HFF-Myc (cell line): ENCODE measurements at regions not wholly inside any gene's neighbourhood (a gene's known extent, or its start where the extent isn't known, plus 50 kb on each side); places are given as distances from the start of the nearest gene placed in this dataset.

ENCODE experiments used
- DNase-seq: peaks from one replicate; pipeline ENCODE4 v3.0.0-alpha.2; 2011; ENCODE audit warnings: low read depth; ENCODE audit errors: extremely low read depth
- H3K4me3 ChIP-seq: replicated peaks from 2 replicates; pipeline ENCODE4 v1.5.1; 2011; ENCODE audit warnings: low read depth, mild to moderate bottlenecking, control low read depth, low read length
- TF ChIP-seq, protein P1 (sequence below): IDR thresholded peaks from 2 replicates; pipeline ENCODE4 v1.5.1; 2012; ENCODE audit warnings: mild to moderate bottlenecking, low read depth, low read length, control low read depth; ENCODE audit errors: missing control alignments

DNA sequence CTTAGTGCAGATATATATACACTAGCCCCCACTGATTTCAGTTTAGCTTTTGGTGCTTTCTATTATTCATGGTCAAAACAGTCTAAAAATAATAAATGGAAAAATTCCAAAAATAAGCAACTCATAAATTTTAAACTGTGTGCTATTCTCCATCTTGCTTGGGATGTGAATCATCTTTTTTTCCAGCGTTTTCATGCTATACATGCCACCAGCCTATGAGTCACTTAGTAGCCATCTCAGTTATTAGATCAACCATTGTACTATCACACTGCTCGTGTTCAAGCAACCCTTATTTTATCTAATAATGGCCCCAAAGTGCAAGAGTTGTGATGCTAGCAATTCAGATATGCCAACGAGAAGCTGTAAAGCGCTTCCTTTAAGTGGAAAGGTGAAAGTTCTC is 73.9 kb upstream of the KRR1 start:
- DNase-seq = peak; percentile 59
- TF ChIP-seq, protein P1, sequence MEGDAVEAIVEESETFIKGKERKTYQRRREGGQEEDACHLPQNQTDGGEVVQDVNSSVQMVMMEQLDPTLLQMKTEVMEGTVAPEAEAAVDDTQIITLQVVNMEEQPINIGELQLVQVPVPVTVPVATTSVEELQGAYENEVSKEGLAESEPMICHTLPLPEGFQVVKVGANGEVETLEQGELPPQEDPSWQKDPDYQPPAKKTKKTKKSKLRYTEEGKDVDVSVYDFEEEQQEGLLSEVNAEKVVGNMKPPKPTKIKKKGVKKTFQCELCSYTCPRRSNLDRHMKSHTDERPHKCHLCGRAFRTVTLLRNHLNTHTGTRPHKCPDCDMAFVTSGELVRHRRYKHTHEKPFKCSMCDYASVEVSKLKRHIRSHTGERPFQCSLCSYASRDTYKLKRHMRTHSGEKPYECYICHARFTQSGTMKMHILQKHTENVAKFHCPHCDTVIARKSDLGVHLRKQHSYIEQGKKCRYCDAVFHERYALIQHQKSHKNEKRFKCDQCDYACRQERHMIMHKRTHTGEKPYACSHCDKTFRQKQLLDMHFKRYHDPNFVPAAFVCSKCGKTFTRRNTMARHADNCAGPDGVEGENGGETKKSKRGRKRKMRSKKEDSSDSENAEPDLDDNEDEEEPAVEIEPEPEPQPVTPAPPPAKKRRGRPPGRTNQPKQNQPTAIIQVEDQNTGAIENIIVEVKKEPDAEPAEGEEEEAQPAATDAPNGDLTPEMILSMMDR = no peak
- no peak overlapping the region for H3K4me3 ChIP-seq

GRCh38 chr12:75583355-75583754 is 71.9 kb upstream of the KRR1 start:
- TF ChIP-seq, protein P1 = no peak
- H3K4me3 ChIP-seq = no peak overlapping the region
- no peak for DNase-seq

DNA sequence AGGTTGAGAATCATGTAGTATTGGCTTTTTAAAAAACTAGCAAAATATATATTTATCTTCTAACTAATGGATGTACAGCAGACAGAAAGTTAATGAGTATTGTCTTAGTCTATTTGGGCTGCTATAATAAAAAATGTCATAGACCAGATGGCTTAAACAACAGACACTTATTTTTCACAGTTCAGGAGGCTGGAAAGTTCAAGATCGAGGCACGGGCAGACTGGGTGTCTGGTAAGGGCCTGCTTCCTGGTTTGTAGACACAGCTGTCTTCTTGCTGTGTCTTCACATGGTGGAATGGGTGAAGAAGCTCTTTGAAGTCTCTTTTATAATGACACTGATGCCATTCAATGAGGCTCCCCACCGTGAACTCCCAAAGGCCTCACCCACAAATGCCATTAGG is 70.1 kb upstream of the KRR1 start:
- no peak overlapping the region for H3K4me3 ChIP-seq
- TF ChIP-seq, protein P1 = no peak
- no peak for DNase-seq

- DNase-seq = no peak
- TF ChIP-seq, protein P1 = no peak
- no peak overlapping the region for H3K4me3 ChIP-seq
These were observed 68.1 kb upstream of the KRR1 start for GRCh38 chr12:75579552-75579951.

DNA sequence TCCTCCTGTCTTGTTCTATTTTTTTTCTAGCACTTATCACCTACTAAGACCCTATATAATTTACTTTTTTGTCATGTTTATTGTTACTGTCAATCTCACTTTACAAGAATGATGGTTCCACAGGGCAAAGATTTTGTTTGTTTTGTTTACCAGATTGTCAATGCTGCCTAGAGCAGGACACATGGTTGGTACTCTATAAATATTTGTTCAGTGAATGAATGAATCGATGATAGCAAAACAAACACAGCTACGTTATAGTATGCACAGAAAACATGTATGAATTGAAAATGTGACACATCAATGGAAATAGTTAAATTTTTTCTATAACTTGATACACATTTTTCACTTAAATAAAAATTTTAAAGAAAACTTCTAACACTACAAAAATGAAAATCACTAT is 67.1 kb upstream of the KRR1 start:
- H3K4me3 ChIP-seq = no peak overlapping the region
- no peak for DNase-seq
- TF ChIP-seq, protein P1 = no peak

DNA sequence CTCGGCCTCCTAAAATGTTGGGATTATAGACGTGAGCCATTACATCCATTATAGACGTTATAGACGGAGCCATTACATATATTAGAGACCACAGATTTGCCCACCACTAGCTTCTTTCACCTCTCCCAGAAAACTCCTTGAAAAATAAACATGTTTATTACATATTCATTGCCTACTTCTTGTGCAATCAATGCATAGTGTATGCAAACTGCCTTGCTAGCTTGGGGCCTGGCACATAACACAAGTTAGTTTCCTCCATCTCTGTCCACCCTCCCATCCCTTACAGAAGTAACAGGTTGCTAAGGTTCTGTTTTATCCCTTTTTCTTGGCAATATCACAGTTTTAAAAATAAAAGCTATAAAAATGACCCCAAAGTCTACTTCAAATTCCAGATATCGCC is 66.4 kb upstream of the KRR1 start:
- no peak overlapping the region for H3K4me3 ChIP-seq
- no peak for DNase-seq
- TF ChIP-seq, protein P1 = no peak

GRCh38 chr12:75571656-75572205 is 60.3 kb upstream of the KRR1 start:
- no peak overlapping the region for H3K4me3 ChIP-seq
- TF ChIP-seq, protein P1 = no peak
- DNase-seq = no peak
